ENCODE measurements at regions not wholly inside any gene's neighbourhood (a gene's known extent, or its start where the extent isn't known, plus 50 kb on each side); places are given as distances from the start of the nearest gene placed in this dataset.

GRCh38 chr2:37468170-37468569, 123.7 kb downstream of the QPCT start:
- no peak for TF ChIP-seq TARDBP (IDR thresholded peaks at IDR 0.05)
- no peak for TF ChIP-seq L3MBTL2 (conservative IDR thresholded peaks at IDR 0.05)
- TF ChIP-seq, protein P1, sequence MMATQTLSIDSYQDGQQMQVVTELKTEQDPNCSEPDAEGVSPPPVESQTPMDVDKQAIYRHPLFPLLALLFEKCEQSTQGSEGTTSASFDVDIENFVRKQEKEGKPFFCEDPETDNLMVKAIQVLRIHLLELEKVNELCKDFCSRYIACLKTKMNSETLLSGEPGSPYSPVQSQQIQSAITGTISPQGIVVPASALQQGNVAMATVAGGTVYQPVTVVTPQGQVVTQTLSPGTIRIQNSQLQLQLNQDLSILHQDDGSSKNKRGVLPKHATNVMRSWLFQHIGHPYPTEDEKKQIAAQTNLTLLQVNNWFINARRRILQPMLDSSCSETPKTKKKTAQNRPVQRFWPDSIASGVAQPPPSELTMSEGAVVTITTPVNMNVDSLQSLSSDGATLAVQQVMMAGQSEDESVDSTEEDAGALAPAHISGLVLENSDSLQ (IDR thresholded peaks at IDR 0.05), result no peak
- ChIA-PET POLR2A (no interaction called here), CTCF (no interaction called here)
- DNase-seq (ENCODE audit: extremely low spot score), result no peak

- TF ChIP-seq LEF1 (IDR thresholded peaks at IDR 0.05; ENCODE audit: borderline replicate concordance) (no peak), BHLHE40 (IDR thresholded peaks at IDR 0.05; ENCODE audit: borderline replicate concordance) (no peak), ELF4 (IDR thresholded peaks at IDR 0.05) (no peak), L3MBTL2 (conservative IDR thresholded peaks at IDR 0.05) (no peak), FOXA1 (IDR thresholded peaks at IDR 0.05) (no peak), HDGF (IDR thresholded peaks at IDR 0.05; ENCODE audit: borderline replicate concordance) (no peak), NFRKB (IDR thresholded peaks at IDR 0.05) (no peak)
- no peak for DNase-seq (ENCODE audit: extremely low spot score)
- ChIA-PET CTCF (no interaction called here), POLR2A (no interaction called here)
Observed at GRCh38 chr2:37469126-37469525, 124.7 kb downstream of the QPCT start.

GRCh38 chr2:37471104-37471503, 126.7 kb downstream of the QPCT start:
- no peak for DNase-seq (ENCODE audit: extremely low spot score)
- POLR2A ChIA-PET, result no interaction called here
- TF ChIP-seq SUZ12 (IDR thresholded peaks at IDR 0.05) (no peak), FOXK2 (IDR thresholded peaks at IDR 0.05) (no peak), BHLHE40 (IDR thresholded peaks at IDR 0.05; ENCODE audit: borderline replicate concordance) (no peak), L3MBTL2 (conservative IDR thresholded peaks at IDR 0.05) (no peak), FOXM1 (IDR thresholded peaks at IDR 0.05; ENCODE audit: borderline replicate concordance) (no peak), SP1 (IDR thresholded peaks at IDR 0.05) (no peak)
- CTCF ChIA-PET, result no interaction called here

- no peak for TF ChIP-seq TARDBP (IDR thresholded peaks at IDR 0.05)
- no peak for TF ChIP-seq SUZ12 (IDR thresholded peaks at IDR 0.05)
- no peak for TF ChIP-seq CTBP1 (IDR thresholded peaks at IDR 0.05; ENCODE audit: borderline replicate concordance)
- TF ChIP-seq NFRKB (IDR thresholded peaks at IDR 0.05), result no peak
- TF ChIP-seq LEF1 (IDR thresholded peaks at IDR 0.05; ENCODE audit: borderline replicate concordance), result no peak
- TF ChIP-seq ARNT (IDR thresholded peaks at IDR 0.05), result no peak
- TF ChIP-seq FOXK2 (IDR thresholded peaks at IDR 0.05), result no peak
- TF ChIP-seq ELF4 (IDR thresholded peaks at IDR 0.05), result no peak
- no peak for TF ChIP-seq ZNF384 (IDR thresholded peaks at IDR 0.05)
- TF ChIP-seq, protein P1 (IDR thresholded peaks at IDR 0.05), result no peak
- no peak for TF ChIP-seq L3MBTL2 (conservative IDR thresholded peaks at IDR 0.05)
- TF ChIP-seq HDGF (IDR thresholded peaks at IDR 0.05; ENCODE audit: borderline replicate concordance), result no peak
- no peak for TF ChIP-seq SP1 (IDR thresholded peaks at IDR 0.05)
- no peak for TF ChIP-seq FOXM1 (IDR thresholded peaks at IDR 0.05; ENCODE audit: borderline replicate concordance)
- TF ChIP-seq BHLHE40 (IDR thresholded peaks at IDR 0.05; ENCODE audit: borderline replicate concordance), result no peak
- no peak for TF ChIP-seq FOXA1 (IDR thresholded peaks at IDR 0.05)
- ChIA-PET CTCF (no interaction called here), POLR2A (no interaction called here)
- no peak for DNase-seq (ENCODE audit: extremely low spot score)
Observed at GRCh38 chr2:37471994-37472393, 127.6 kb downstream of the QPCT start.

GRCh38 chr2:37472959-37473358, 128.5 kb downstream of the QPCT start:
- ChIA-PET POLR2A (no interaction called here), CTCF (interaction anchor here (0.6 kb wide), 1 partner anchor 317 kb away, joined by 3 read pairs; no protein-coding TSS in a partner anchor)
- TF ChIP-seq LEF1 (IDR thresholded peaks at IDR 0.05; ENCODE audit: borderline replicate concordance) (no peak), SP1 (IDR thresholded peaks at IDR 0.05) (no peak), ZNF384 (IDR thresholded peaks at IDR 0.05) (no peak), CTBP1 (IDR thresholded peaks at IDR 0.05; ENCODE audit: borderline replicate concordance) (no peak), NFRKB (IDR thresholded peaks at IDR 0.05) (no peak), BHLHE40 (IDR thresholded peaks at IDR 0.05; ENCODE audit: borderline replicate concordance) (no peak)
- no peak for DNase-seq (ENCODE audit: extremely low spot score)

- ChIA-PET POLR2A (no interaction called here), CTCF (no interaction called here)
- no peak for TF ChIP-seq SP1 (IDR thresholded peaks at IDR 0.05)
- TF ChIP-seq HDGF (IDR thresholded peaks at IDR 0.05; ENCODE audit: borderline replicate concordance), result no peak
- no peak for TF ChIP-seq ARNT (IDR thresholded peaks at IDR 0.05)
- TF ChIP-seq, protein P1 (IDR thresholded peaks at IDR 0.05), result no peak
- no peak for TF ChIP-seq FOXA1 (IDR thresholded peaks at IDR 0.05)
- TF ChIP-seq ZNF384 (IDR thresholded peaks at IDR 0.05), result no peak
- no peak for TF ChIP-seq FOXK2 (IDR thresholded peaks at IDR 0.05)
- no peak for TF ChIP-seq CTBP1 (IDR thresholded peaks at IDR 0.05; ENCODE audit: borderline replicate concordance)
- no peak for TF ChIP-seq SUZ12 (IDR thresholded peaks at IDR 0.05)
- TF ChIP-seq ELF4 (IDR thresholded peaks at IDR 0.05), result no peak
- TF ChIP-seq LEF1 (IDR thresholded peaks at IDR 0.05; ENCODE audit: borderline replicate concordance), result no peak
- no peak for TF ChIP-seq BHLHE40 (IDR thresholded peaks at IDR 0.05; ENCODE audit: borderline replicate concordance)
- no peak for TF ChIP-seq TARDBP (IDR thresholded peaks at IDR 0.05)
- no peak for TF ChIP-seq NFRKB (IDR thresholded peaks at IDR 0.05)
- DNase-seq (ENCODE audit: extremely low spot score), result no peak
Observed at GRCh38 chr2:37476411-37476810, 132.0 kb downstream of the QPCT start.

GRCh38 chr2:37477921-37478320, 133.5 kb downstream of the QPCT start:
- DNase-seq (ENCODE audit: extremely low spot score), result no peak
- TF ChIP-seq ZNF384 (IDR thresholded peaks at IDR 0.05), result no peak
- no peak for TF ChIP-seq NFRKB (IDR thresholded peaks at IDR 0.05)
- TF ChIP-seq ARNT (IDR thresholded peaks at IDR 0.05), result no peak
- TF ChIP-seq L3MBTL2 (conservative IDR thresholded peaks at IDR 0.05), result no peak
- no peak for TF ChIP-seq FOXM1 (IDR thresholded peaks at IDR 0.05; ENCODE audit: borderline replicate concordance)
- no peak for TF ChIP-seq HDGF (IDR thresholded peaks at IDR 0.05; ENCODE audit: borderline replicate concordance)
- no peak for TF ChIP-seq ELF4 (IDR thresholded peaks at IDR 0.05)
- TF ChIP-seq FOXA1 (IDR thresholded peaks at IDR 0.05), result no peak
- TF ChIP-seq CTBP1 (IDR thresholded peaks at IDR 0.05; ENCODE audit: borderline replicate concordance), result no peak
- TF ChIP-seq SP1 (IDR thresholded peaks at IDR 0.05), result no peak
- no peak for TF ChIP-seq BHLHE40 (IDR thresholded peaks at IDR 0.05; ENCODE audit: borderline replicate concordance)
- no peak for TF ChIP-seq LEF1 (IDR thresholded peaks at IDR 0.05; ENCODE audit: borderline replicate concordance)
- TF ChIP-seq TARDBP (IDR thresholded peaks at IDR 0.05), result no peak
- TF ChIP-seq, protein P1 (IDR thresholded peaks at IDR 0.05), result no peak
- no peak for TF ChIP-seq SUZ12 (IDR thresholded peaks at IDR 0.05)
- TF ChIP-seq FOXK2 (IDR thresholded peaks at IDR 0.05), result no peak
- POLR2A ChIA-PET, result no interaction called here
- CTCF ChIA-PET, result no interaction called here

All from HEK293T (cell line).